ENCODE measurements at regions not wholly inside any gene's neighbourhood (a gene's known extent, or its start where the extent isn't known, plus 50 kb on each side); places are given as distances from the start of the nearest gene placed in this dataset.

- BruUV-seq (replicated peaks): no TSS peak
- no peak overlapping the region for H3K4me3 Mint-ChIP-seq (ENCODE audit: unreplicated experiment)
- no peak overlapping the region for H3K27ac Mint-ChIP-seq (ENCODE audit: low read depth, unreplicated experiment)
- H3K4me1 Mint-ChIP-seq (ENCODE audit: insufficient read depth, unreplicated experiment): no peaks in the 10 kb centered on the region
- DNase-seq (ENCODE audit: unreplicated experiment): no peak
- ChIA-PET POLR2A (interaction anchor here (0.9 to 1.2 kb wide), 2 partner anchors 11 to 72 kb away, joined by 3 read pairs; no protein-coding TSS in a partner anchor), CTCF (interaction anchor here (0.9 to 1.1 kb wide), 2 partner anchors 15 to 193 kb away, joined by 4 read pairs; no protein-coding TSS in a partner anchor)
- H3K9me3 Mint-ChIP-seq (ENCODE audit: unreplicated experiment): no peaks in the 10 kb centered on the region
- H3K36me3 Mint-ChIP-seq (ENCODE audit: insufficient read depth, unreplicated experiment): no peaks in the 10 kb centered on the region
- TF ChIP-seq, protein P1, sequence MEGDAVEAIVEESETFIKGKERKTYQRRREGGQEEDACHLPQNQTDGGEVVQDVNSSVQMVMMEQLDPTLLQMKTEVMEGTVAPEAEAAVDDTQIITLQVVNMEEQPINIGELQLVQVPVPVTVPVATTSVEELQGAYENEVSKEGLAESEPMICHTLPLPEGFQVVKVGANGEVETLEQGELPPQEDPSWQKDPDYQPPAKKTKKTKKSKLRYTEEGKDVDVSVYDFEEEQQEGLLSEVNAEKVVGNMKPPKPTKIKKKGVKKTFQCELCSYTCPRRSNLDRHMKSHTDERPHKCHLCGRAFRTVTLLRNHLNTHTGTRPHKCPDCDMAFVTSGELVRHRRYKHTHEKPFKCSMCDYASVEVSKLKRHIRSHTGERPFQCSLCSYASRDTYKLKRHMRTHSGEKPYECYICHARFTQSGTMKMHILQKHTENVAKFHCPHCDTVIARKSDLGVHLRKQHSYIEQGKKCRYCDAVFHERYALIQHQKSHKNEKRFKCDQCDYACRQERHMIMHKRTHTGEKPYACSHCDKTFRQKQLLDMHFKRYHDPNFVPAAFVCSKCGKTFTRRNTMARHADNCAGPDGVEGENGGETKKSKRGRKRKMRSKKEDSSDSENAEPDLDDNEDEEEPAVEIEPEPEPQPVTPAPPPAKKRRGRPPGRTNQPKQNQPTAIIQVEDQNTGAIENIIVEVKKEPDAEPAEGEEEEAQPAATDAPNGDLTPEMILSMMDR (IDR thresholded peaks at IDR 0.05; ENCODE audit: unreplicated experiment): no peak
- intact Hi-C loops (cut with micrococcal nuclease): no loop called here
- H3K27me3 Mint-ChIP-seq (ENCODE audit: insufficient read depth, unreplicated experiment): peaks cover 92% of the 10 kb centered on the region
Observed at GRCh38 chr14:96661244-96661969, 135.8 kb upstream of the VRK1 start.

DNA sequence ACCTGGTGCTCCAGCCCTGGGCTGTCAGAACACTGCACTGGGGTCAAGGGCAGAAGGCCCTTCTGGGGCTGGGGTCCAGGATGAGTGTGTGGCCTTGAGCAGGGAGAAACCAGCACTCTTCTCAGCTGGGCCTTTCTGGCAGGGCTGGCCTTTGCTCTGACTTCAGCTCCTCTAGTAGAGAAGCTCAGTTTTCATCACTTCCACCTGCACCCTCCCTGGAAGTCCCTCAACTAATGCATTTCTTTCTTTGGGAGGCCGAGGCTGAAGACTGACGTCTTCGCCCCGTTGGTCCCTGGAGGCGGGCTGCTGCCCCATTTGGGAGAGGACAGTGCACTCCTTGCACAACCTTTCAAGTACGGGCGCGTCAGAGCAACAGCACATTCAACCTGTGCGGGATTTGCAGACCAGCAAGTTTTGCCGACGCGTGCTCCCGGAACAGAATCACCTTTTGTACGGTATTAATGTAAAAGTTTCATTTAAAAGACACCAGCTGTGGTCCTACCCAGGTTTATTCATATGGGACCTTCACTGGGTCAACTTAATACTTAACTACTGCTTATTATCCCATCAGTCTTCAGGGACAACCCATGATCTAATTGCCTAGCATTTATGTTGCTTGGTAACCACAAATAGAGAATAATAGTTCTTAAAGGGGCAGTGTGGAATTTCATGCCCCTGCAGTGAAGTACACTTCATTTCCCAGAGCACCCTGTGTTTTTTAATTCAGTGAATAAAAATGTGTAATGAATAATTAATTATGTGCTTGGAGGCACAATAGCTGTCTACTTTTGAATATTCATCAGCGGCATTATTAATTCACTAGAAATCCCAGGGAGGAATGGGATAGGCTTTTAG lies 134.8 kb upstream of the VRK1 start:
- DNase-seq (ENCODE audit: unreplicated experiment): peak; percentile 22
- Mint-ChIP-seq H3K27ac (ENCODE audit: low read depth, unreplicated experiment) (no peak overlapping the region), H3K4me3 (ENCODE audit: unreplicated experiment) (no peak overlapping the region), H3K36me3 (ENCODE audit: insufficient read depth, unreplicated experiment) (no peaks in the 10 kb centered on the region), H3K4me1 (ENCODE audit: insufficient read depth, unreplicated experiment) (no peaks in the 10 kb centered on the region), H3K9me3 (ENCODE audit: unreplicated experiment) (no peaks in the 10 kb centered on the region), H3K27me3 (ENCODE audit: insufficient read depth, unreplicated experiment) (peaks cover 92% of the 10 kb centered on the region)
- BruUV-seq (replicated peaks): no TSS peak
- ChIA-PET CTCF (interaction anchor here (0.6 to 1.1 kb wide), 3 partner anchors 14 to 192 kb away, joined by 4 read pairs; no protein-coding TSS in a partner anchor), POLR2A (interaction anchor here (0.9 to 1.2 kb wide), 2 partner anchors 10 to 73 kb away, joined by 3 read pairs; no protein-coding TSS in a partner anchor)
- intact Hi-C loops (cut with micrococcal nuclease): no loop called here
- TF ChIP-seq, protein P1 (IDR thresholded peaks at IDR 0.05; ENCODE audit: unreplicated experiment): no peak

GRCh38 chr14:96663076-96663475 lies 134.1 kb upstream of the VRK1 start:
- Mint-ChIP-seq H3K36me3 (ENCODE audit: insufficient read depth, unreplicated experiment) (no peaks in the 10 kb centered on the region), H3K4me3 (ENCODE audit: unreplicated experiment) (no peak overlapping the region), H3K27ac (ENCODE audit: low read depth, unreplicated experiment) (no peak overlapping the region), H3K4me1 (ENCODE audit: insufficient read depth, unreplicated experiment) (no peaks in the 10 kb centered on the region), H3K9me3 (ENCODE audit: unreplicated experiment) (no peaks in the 10 kb centered on the region), H3K27me3 (ENCODE audit: insufficient read depth, unreplicated experiment) (peaks cover 92% of the 10 kb centered on the region)
- DNase-seq (ENCODE audit: unreplicated experiment): no peak
- CTCF ChIA-PET: interaction anchor here (1.1 kb wide), 1 partner anchor 13 kb away, joined by 4 read pairs; no protein-coding TSS in a partner anchor
- POLR2A ChIA-PET: no interaction called here
- intact Hi-C loops (cut with micrococcal nuclease): no loop called here
- BruUV-seq (replicated peaks): no TSS peak
- TF ChIP-seq, protein P1 (IDR thresholded peaks at IDR 0.05; ENCODE audit: unreplicated experiment): no peak

DNA sequence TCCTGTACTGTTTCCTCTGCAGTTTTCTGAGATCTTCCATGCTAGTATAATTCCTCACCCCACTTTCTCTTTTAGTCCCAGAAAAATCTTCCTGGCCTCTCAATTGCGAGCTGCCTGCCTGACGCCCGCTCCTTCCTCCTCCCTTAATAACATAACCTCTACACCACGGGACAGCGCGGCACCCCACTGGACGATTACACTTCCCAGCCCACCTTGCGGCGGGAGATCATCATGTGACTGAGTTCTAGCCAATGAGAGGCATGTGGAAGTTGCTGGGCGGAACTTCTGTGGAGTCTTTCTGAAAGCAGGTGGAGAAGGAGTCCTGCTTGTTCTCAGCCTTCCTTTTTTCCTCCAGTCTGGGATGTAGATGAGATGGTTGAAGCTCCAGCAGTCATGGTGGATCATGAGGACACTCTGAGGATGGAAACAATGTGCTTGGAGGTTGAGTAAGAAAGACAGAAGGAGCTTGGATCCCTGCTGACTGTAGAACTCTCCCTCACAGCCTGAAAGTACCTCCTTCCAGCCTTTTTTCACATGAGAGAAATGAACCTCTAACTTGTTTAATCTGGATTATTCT lies 133.6 kb upstream of the VRK1 start:
- no peak overlapping the region for H3K27ac Mint-ChIP-seq (ENCODE audit: low read depth, unreplicated experiment)
- H3K9me3 Mint-ChIP-seq (ENCODE audit: unreplicated experiment): no peaks in the 10 kb centered on the region
- peaks cover 92% of the 10 kb centered on the region for H3K27me3 Mint-ChIP-seq (ENCODE audit: insufficient read depth, unreplicated experiment)
- no peaks in the 10 kb centered on the region for H3K36me3 Mint-ChIP-seq (ENCODE audit: insufficient read depth, unreplicated experiment)
- POLR2A ChIA-PET: no interaction called here
- no peak overlapping the region for H3K4me3 Mint-ChIP-seq (ENCODE audit: unreplicated experiment)
- H3K4me1 Mint-ChIP-seq (ENCODE audit: insufficient read depth, unreplicated experiment): no peaks in the 10 kb centered on the region
- no TSS peak for BruUV-seq (replicated peaks)
- no peak for DNase-seq (ENCODE audit: unreplicated experiment)
- intact Hi-C loops (cut with micrococcal nuclease): no loop called here
- TF ChIP-seq, protein P1 (IDR thresholded peaks at IDR 0.05; ENCODE audit: unreplicated experiment): no peak
- CTCF ChIA-PET: no interaction called here
